ENCODE measurements at regions not wholly inside any gene's neighbourhood (a gene's known extent, or its start where the extent isn't known, plus 50 kb on each side); places are given as distances from the start of the nearest gene placed in this dataset.

DNA sequence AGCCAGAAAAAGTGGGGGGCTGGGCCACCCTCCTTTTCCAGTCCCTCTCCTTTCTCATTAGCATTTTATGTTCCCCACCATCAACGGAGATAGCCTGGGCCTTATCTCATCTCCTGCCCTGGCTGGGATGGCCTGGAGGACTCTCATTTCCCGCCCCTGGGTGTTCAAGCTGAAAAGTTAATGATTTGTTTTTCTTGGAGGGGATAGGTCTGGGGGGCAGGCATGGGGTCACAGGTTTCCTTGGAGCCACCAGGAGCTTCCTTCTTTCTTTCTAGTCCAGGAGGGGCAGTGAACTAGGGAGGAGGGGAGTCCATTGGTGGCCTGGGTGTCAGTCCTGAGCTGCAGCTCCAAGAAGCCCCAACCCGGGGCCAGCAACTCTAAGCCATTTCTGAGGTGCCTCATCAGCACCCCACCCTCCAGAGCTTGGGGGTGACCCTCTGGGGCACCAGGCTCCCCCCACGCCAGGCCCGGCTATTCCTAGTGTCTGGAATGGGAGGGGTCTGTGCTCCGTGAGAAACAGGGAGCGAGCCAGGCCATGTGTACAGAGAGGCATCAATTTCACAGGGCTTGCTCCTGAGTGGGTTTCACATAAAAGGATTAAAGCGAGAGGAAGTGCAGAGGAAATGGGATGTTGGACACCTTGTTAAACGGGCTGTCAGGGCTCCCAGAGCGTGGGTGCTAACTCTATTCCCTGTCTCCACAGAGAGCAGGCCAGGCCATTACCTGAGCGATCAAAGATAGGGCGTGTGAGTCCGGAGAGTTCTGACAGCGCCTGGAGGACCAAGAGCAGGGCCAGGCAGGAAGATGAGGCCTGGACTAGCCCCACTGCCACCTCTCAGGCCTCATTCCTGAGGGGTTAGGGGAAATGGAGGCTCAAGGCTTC is 90.6 kb upstream of the LHX1 start:
- TF ChIP-seq, protein P1, sequence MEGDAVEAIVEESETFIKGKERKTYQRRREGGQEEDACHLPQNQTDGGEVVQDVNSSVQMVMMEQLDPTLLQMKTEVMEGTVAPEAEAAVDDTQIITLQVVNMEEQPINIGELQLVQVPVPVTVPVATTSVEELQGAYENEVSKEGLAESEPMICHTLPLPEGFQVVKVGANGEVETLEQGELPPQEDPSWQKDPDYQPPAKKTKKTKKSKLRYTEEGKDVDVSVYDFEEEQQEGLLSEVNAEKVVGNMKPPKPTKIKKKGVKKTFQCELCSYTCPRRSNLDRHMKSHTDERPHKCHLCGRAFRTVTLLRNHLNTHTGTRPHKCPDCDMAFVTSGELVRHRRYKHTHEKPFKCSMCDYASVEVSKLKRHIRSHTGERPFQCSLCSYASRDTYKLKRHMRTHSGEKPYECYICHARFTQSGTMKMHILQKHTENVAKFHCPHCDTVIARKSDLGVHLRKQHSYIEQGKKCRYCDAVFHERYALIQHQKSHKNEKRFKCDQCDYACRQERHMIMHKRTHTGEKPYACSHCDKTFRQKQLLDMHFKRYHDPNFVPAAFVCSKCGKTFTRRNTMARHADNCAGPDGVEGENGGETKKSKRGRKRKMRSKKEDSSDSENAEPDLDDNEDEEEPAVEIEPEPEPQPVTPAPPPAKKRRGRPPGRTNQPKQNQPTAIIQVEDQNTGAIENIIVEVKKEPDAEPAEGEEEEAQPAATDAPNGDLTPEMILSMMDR (IDR thresholded peaks at IDR 0.05 in 4 of 5, conservative IDR thresholded peaks at IDR 0.05 in 1 of 5): no peak
- no peak for TF ChIP-seq POLR2A (IDR thresholded peaks at IDR 0.05)
